ENCODE measurements at regions not wholly inside any gene's neighbourhood (a gene's known extent, or its start where the extent isn't known, plus 50 kb on each side); places are given as distances from the start of the nearest gene placed in this dataset.

DNA sequence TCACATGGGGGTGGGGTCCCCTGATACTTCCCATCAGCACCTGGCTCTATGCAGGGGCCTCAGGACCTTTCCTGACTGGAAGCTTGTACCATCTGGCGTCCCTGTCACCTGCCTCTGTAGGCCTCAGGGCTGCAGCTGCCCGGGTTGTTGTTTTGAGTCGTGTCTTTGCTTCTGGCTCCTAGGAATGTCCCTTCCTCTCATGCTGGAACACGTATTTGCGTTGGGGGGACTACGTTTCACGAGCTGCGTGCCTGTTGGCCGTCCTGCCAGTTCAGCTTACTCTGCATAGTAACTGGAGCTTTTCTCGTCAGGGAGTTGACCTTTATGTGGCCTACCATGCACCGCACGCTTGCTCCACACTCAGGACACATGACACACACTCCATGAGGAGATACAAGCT is 54.9 kb upstream of the IRX4 start:
- DNase-seq (ENCODE audit: low spot score), result no peak
- TF ChIP-seq, protein P1, sequence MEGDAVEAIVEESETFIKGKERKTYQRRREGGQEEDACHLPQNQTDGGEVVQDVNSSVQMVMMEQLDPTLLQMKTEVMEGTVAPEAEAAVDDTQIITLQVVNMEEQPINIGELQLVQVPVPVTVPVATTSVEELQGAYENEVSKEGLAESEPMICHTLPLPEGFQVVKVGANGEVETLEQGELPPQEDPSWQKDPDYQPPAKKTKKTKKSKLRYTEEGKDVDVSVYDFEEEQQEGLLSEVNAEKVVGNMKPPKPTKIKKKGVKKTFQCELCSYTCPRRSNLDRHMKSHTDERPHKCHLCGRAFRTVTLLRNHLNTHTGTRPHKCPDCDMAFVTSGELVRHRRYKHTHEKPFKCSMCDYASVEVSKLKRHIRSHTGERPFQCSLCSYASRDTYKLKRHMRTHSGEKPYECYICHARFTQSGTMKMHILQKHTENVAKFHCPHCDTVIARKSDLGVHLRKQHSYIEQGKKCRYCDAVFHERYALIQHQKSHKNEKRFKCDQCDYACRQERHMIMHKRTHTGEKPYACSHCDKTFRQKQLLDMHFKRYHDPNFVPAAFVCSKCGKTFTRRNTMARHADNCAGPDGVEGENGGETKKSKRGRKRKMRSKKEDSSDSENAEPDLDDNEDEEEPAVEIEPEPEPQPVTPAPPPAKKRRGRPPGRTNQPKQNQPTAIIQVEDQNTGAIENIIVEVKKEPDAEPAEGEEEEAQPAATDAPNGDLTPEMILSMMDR (IDR thresholded peaks at IDR 0.05; ENCODE audit: extremely low read depth, missing control alignments), result no peak

DNA sequence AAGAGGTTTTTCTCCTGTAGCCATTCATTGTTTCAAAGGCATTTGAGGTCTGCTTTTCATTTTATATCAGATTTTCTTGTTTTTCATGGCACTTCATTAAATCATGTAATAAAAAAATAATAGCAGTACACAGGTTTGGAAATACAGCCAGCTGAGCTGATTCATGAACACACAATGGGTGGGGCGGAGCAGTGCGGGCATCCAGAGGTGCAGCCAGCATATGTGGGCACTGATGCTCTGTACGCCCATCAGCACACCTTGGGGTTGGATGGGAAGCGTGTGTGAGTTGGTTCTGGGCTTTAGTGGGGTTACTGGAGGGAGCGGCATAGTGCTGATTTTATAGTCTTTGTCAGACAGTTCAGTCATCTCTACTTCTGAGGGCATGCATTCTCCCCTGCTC is 54.2 kb upstream of the IRX4 start:
- no peak for DNase-seq (ENCODE audit: low spot score)
- TF ChIP-seq, protein P1 (IDR thresholded peaks at IDR 0.05; ENCODE audit: extremely low read depth, missing control alignments), result no peak

DNA sequence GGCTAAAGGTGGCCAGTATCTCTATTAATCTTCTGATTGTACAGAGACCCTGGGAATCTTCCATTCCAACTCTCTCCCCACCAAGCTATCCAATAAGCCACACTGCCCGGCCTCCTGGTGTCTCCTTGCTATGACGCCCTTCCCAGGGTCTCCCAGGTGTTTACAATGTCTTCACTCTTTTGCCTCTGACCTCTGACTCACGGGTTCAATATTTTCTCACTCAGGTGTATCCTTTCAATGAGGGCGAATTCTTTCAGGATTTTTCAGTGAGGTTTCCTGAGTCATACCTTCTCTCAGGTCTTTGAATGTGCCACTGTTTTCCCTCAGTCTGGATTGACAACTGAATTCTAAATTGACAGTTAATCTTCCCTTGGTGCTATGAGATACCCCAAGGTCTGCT is 53.7 kb upstream of the IRX4 start:
- no peak for DNase-seq (ENCODE audit: low spot score)
- TF ChIP-seq, protein P1 (IDR thresholded peaks at IDR 0.05; ENCODE audit: extremely low read depth, missing control alignments), result no peak

DNA sequence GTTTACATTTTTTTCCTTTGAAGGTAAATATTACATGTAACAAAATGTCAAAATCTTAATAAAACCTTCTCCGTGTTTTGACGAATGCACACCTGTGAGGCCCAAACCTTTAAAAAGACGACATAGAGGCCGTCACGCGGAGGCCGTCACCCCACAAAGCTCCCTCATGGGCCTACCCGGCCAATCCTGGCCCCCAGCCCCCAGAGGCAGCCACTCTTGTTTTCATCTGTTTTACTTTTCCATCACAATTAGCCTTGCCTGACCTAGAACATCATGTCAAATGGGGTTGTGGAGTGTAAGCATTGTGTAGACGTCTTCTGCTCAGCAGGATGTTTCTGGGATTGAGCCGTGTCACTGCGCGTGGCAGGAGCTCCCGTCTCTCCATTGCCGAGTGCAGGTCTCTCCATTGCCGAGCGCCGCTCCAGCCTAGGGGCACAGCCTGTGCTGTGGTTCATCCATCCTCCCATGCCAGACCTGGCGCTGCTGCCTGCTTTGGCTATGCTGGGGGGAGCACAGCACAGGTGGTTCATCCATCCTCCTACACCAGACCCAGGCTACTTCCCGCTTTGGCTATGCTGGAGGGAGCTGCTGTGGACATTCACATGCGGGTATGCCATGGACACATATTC is 52.2 kb upstream of the IRX4 start:
- TF ChIP-seq, protein P1 (IDR thresholded peaks at IDR 0.05; ENCODE audit: extremely low read depth, missing control alignments), result no peak

DNA sequence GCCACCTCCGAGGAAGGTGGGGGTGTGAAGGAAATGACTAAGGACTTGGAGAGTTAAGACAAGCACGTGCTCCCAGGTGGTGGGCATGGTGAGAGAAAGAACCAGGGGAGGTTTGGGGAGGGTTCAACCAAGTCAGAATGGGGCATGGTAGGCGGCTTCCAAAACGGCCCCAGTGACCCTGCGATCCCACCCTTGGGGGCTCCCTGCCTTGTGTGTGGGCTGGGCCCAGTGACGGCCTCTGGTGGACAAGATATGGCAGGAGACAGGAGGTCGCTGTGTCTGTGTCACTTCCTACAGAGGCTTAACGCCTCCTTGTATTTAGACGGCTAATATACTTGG is 51.3 kb upstream of the IRX4 start:
- TF ChIP-seq, protein P1 (IDR thresholded peaks at IDR 0.05; ENCODE audit: extremely low read depth, missing control alignments), result no peak
- no peak for DNase-seq (ENCODE audit: low spot score)

More for the DNA sequence above, 52.2 kb upstream of the IRX4 start:
- DNase-seq (ENCODE audit: low spot score), result no peak

DNA sequence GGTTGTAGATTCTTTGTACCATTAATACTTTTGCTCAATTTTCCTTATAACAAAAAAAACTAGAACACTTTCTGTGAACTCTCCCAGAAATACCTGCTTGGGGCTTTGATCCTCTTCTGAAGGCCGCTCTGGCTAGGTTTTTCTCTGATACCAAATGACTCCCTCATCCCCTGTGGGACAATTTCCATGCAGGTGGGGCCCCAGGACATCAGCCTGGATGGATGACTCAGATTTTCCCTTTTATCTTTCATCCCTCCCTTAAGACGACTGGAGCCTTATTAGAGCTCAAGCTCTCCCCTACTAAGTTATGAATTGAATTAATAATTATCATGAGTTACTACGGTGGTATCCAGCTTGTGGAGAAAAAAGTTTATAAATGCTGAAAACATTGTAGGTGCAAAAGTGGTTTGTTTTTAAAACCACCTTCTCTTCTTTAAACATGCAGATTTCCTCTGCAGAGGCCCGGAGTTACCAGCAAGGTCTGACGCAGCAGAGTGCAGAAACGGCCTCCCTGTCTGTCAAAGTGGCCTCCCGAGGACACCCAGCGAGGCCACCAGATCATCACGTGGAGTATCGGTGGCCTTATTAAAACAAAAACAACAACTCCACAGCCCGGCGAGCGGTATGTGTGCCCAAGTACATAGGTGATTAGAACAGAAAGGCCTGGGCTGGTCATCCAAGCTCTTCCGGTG is 50.8 kb upstream of the IRX4 start:
- TF ChIP-seq, protein P1 (IDR thresholded peaks at IDR 0.05; ENCODE audit: extremely low read depth, missing control alignments), result no peak
- DNase-seq (ENCODE audit: low spot score), result no peak

All from GM20000 (cell line).